B cell (primary cell): ENCODE measurements at regions not wholly inside any gene's neighbourhood (a gene's known extent, or its start where the extent isn't known, plus 50 kb on each side); places are given as distances from the start of the nearest gene placed in this dataset.

ENCODE experiments used
- ATAC-seq: fragments of 200-7000 bp; cut with Tn5 transposase; one replicate; pipeline ENCODE4 v1.10.0; 2021; ENCODE audit warnings: low read depth, mild to moderate bottlenecking, moderate number of reproducible peaks, moderate library complexity
- CTCF ChIA-PET: fragments of 350-600 bp; sonication (Branson Sonifier 250); formaldehyde crosslinking; loops from one replicate; lab custom pipeline; 2021; ENCODE audit warnings: antibody characterized with exemption, inconsistent platforms; lab: Charles Lee
- POLR2A ChIA-PET: fragments of 350-600 bp; sonication (Branson Sonifier 250); formaldehyde crosslinking; loops from one replicate; lab custom pipeline; 2021; ENCODE audit warnings: antibody characterized with exemption; lab: Charles Lee
- DNase-seq: peaks from one replicate; pipeline ENCODE4 v3.0.0; 2013
- H2AFZ ChIP-seq: 2 replicates; pipeline ENCODE4 v1.6.1; 2012; ENCODE audit warnings: mild to moderate bottlenecking, low read depth, low read length; ENCODE audit not compliant: insufficient read depth, poor library complexity, severe bottlenecking
- H3K27ac ChIP-seq, 2 donors: 1 replicate in 1 of 2; 2 replicates in 1 of 2; pipeline ENCODE4 v1.5.1; 2012 to 2013; ENCODE audit warnings: low read length in 2 of 2, mild to moderate bottlenecking in 2 of 2, moderate library complexity in 1 of 2
- H3K27me3 ChIP-seq, 4 experiments: fragments of 200-600 bp in 1 of 4; sonication (generic) in 1 of 4; replicated peaks in 1 of 4; 1 replicate in 2 of 4; 2 replicates in 2 of 4; pipeline versions ENCODE4 v1.6.1 to v1.7.0; 2013 to 2016; ENCODE audit warnings: low read length in 3 of 4, mild to moderate bottlenecking in 2 of 4, mixed read lengths in 1 of 4, moderate library complexity in 1 of 4; ENCODE audit not compliant: insufficient read depth in 4 of 4, control insufficient read depth in 3 of 4; ENCODE audit errors: control extremely low read depth in 1 of 4
- H3K36me3 ChIP-seq, 2 experiments: replicated peaks in 1 of 2; 1 replicate in 1 of 2; 2 replicates in 1 of 2; pipeline versions ENCODE4 v1.6.1 to v1.7.1; 2013; ENCODE audit warnings: low read length in 1 of 2; ENCODE audit not compliant: insufficient read depth in 2 of 2, control insufficient read depth in 1 of 2; ENCODE audit errors: control extremely low read depth in 1 of 2, extremely low read depth in 1 of 2
- H3K4me1 ChIP-seq, 2 donors: fragments of 200-600 bp in 1 of 2; sonication (generic) in 1 of 2; 1 replicate in 1 of 2; 2 replicates in 1 of 2; pipeline versions ENCODE4 v1.5.1 to v1.6.1; 2013 to 2017; ENCODE audit warnings: low read length in 2 of 2; ENCODE audit not compliant: control insufficient read depth in 2 of 2, insufficient read depth in 2 of 2
- H3K4me2 ChIP-seq: replicated peaks from 2 replicates; pipeline ENCODE3; 2012; ENCODE audit warnings: mild to moderate bottlenecking, low read depth, low read length; ENCODE audit not compliant: poor library complexity, severe bottlenecking
- H3K4me3 ChIP-seq, 5 experiments: fragments of 200-600 bp in 1 of 5; sonication (generic) in 1 of 5; 1 replicate in 3 of 5; 2 replicates in 2 of 5; pipeline versions ENCODE4 v1.5.1 to v1.7.0; 2011 to 2016; ENCODE audit warnings: low read length in 4 of 5, mild to moderate bottlenecking in 4 of 5, low read depth in 2 of 5, control low read depth in 1 of 5, moderate library complexity in 1 of 5; ENCODE audit not compliant: insufficient read depth in 1 of 5; ENCODE audit errors: control extremely low read depth in 1 of 5, extremely low read depth in 1 of 5
- H3K79me2 ChIP-seq: fragments of 200-600 bp; sonication (generic); one replicate; pipeline ENCODE4 v1.6.0; 2016; ENCODE audit warnings: low read length; ENCODE audit not compliant: control insufficient read depth, insufficient read depth
- H3K9ac ChIP-seq: fragments of 200-600 bp; sonication (generic); 2 replicates; pipeline ENCODE4 v1.6.1; 2017; ENCODE audit warnings: mild to moderate bottlenecking, low read length, moderate library complexity
- H3K9me3 ChIP-seq, 3 donors: one replicate each; pipeline versions ENCODE4 v1.6.1 to v1.7.1; 2013; ENCODE audit warnings: low read length in 2 of 3; ENCODE audit not compliant: control insufficient read depth in 2 of 3, insufficient read depth in 1 of 3; ENCODE audit errors: control extremely low read depth in 1 of 3
- H4K20me1 ChIP-seq: 2 replicates; pipeline ENCODE4 v1.6.0; 2012; ENCODE audit warnings: mild to moderate bottlenecking, low read length; ENCODE audit not compliant: insufficient read depth, control insufficient read depth, poor library complexity, severe bottlenecking
- H3K27ac Mint-ChIP-seq: one replicate; pipeline ENCODE4 v1.8.0; 2021; ENCODE audit warnings: mixed read lengths
- H3K27me3 Mint-ChIP-seq: one replicate; pipeline ENCODE4 v1.8.0; 2021; ENCODE audit warnings: mixed read lengths
- H3K4me1 Mint-ChIP-seq: one replicate; pipeline ENCODE4 v1.8.0; 2021; ENCODE audit warnings: mixed read lengths
- H3K4me3 Mint-ChIP-seq: one replicate; pipeline ENCODE4 v1.8.0; 2021; ENCODE audit warnings: mixed read lengths
- H3K9me3 Mint-ChIP-seq: one replicate; pipeline ENCODE4 v1.8.0; 2022; ENCODE audit warnings: mixed read lengths; ENCODE audit not compliant: insufficient read depth
- CTCF ChIP-seq: fragments of 200-600 bp; IDR thresholded peaks from one replicate; pipeline ENCODE4 v1.8.0; 2022; ENCODE audit warnings: antibody characterized with exemption, mild to moderate bottlenecking
- EZH2 ChIP-seq: IDR thresholded peaks from 2 replicates; pipeline ENCODE4 v1.6.1; 2012; ENCODE audit warnings: borderline replicate concordance, low read depth, mild to moderate bottlenecking, moderate library complexity, low read length; ENCODE audit not compliant: insufficient read depth, poor library complexity, severe bottlenecking
- WGBS: methylation state at CpG from one replicate; pipeline ENCODE4 v1.1.5; 2013; ENCODE audit warnings: missing lambda C conversion rate; ENCODE audit not compliant: insufficient coverage; 5-methylcytosine and 5-hydroxymethylcytosine counted together
- intact Hi-C: fragments of 100-400 bp; cut with micrococcal nuclease; formaldehyde crosslinking; loops from one replicate; pipeline ENCODE4 v1.10.0; 2022

- no peaks in the 10 kb centered on the region for H4K20me1 ChIP-seq
- H2AFZ ChIP-seq = peak overlapping the region; percentile 10
- WGBS = 7% methylated on average over 58 of the region's 70 CpGs
- H3K27ac Mint-ChIP-seq = no peak overlapping the region
- ChIA-PET CTCF (no interaction called here), POLR2A (no interaction called here)
- no peak overlapping the region for H3K9ac ChIP-seq
- ATAC-seq (no peak), DNase-seq (no peak)
- intact Hi-C loops = no loop called here
- peaks cover 0 to 22% (median 6%) of the 10 kb centered on the region in 4 experiments for H3K27me3 ChIP-seq
- H3K4me1 Mint-ChIP-seq = no peaks in the 10 kb centered on the region
- no peaks in the 10 kb centered on the region for H3K79me2 ChIP-seq
- no peak overlapping the region for H3K4me3 ChIP-seq
- H3K9me3 ChIP-seq = peaks cover 0 to 5% (median 0%) of the 10 kb centered on the region in 3 donors
- TF ChIP-seq EZH2 (no peak), CTCF (no peak)
- no peak overlapping the region for H3K27ac ChIP-seq
- H3K36me3 ChIP-seq = no peaks in the 10 kb centered on the region
- no peak overlapping the region for H3K4me3 Mint-ChIP-seq
- no peaks in the 10 kb centered on the region for H3K4me1 ChIP-seq
- H3K4me2 ChIP-seq = peak overlapping the region; percentile 12
- peaks cover 38% of the 10 kb centered on the region for H3K27me3 Mint-ChIP-seq
- no peaks in the 10 kb centered on the region for H3K9me3 Mint-ChIP-seq
Measured at GRCh38 chr11:115759622-115760460, 255.6 kb upstream of the CADM1 start.

- Histone ChIP-seq H3K9ac (no peak overlapping the region), H3K4me2 (no peak overlapping the region), H3K4me1 (no peaks in the 10 kb centered on the region), H3K9me3 (peaks cover 0 to 5% (median 0%) of the 10 kb centered on the region in 3 donors), H3K36me3 (no peaks in the 10 kb centered on the region), H2AFZ (no peak overlapping the region), H4K20me1 (no peaks in the 10 kb centered on the region), H3K27ac (no peak overlapping the region), H3K4me3 (no peak overlapping the region), H3K79me2 (no peaks in the 10 kb centered on the region), H3K27me3 (peaks cover 0 to 22% (median 6%) of the 10 kb centered on the region in 4 experiments)
- CTCF ChIA-PET = no interaction called here
- H3K27ac Mint-ChIP-seq = no peak overlapping the region
- DNase-seq = no peak
- no peak for ATAC-seq
- no peaks in the 10 kb centered on the region for H3K4me1 Mint-ChIP-seq
- no peak for TF ChIP-seq EZH2
- no peak for TF ChIP-seq CTCF
- 76% methylated on average over 4 of the region's 8 CpGs for WGBS
- POLR2A ChIA-PET = no interaction called here
- intact Hi-C loops = no loop called here
- no peaks in the 10 kb centered on the region for H3K9me3 Mint-ChIP-seq
- no peak overlapping the region for H3K4me3 Mint-ChIP-seq
- peaks cover 43% of the 10 kb centered on the region for H3K27me3 Mint-ChIP-seq
Measured at GRCh38 chr11:115758011-115758410, 253.8 kb upstream of the CADM1 start.
